ENCODE measurements at regions not wholly inside any gene's neighbourhood (a gene's known extent, or its start where the extent isn't known, plus 50 kb on each side); places are given as distances from the start of the nearest gene placed in this dataset.

GRCh38 chr15:93171476-93171875 is 82.5 kb upstream of the RGMA start:
- TF ChIP-seq CTCF (IDR thresholded peaks at IDR 0.05) (no peak), POLR2A (IDR thresholded peaks at IDR 0.05) (no peak)
- no peak overlapping the region for H3K4me3 ChIP-seq (ENCODE audit: low read depth, poor library complexity, severe bottlenecking)
- WGBS, 2 donors = 82 to 86% methylated on average over 3 of the region's 3 CpGs
- DNase-seq (ENCODE audit: low spot score in 2 of 2) = no peak
- intact Hi-C loops (cut with DNase I; ENCODE audit: low total_unique reads) = no loop called here

GRCh38 chr15:93170329-93170728 is 81.3 kb upstream of the RGMA start:
- 63 to 72% methylated on average over 6 of the region's 6 CpGs for WGBS, 2 donors

GRCh38 chr15:93168910-93169309 is 79.9 kb upstream of the RGMA start:
- no peak overlapping the region for H3K4me3 ChIP-seq (ENCODE audit: low read depth, poor library complexity, severe bottlenecking)
- no peak for DNase-seq (ENCODE audit: low spot score in 2 of 2)
- intact Hi-C loops (cut with DNase I; ENCODE audit: low total_unique reads) = no loop called here
- WGBS, 2 donors = 55 to 70% methylated on average over 2 of the region's 2 CpGs
- TF ChIP-seq POLR2A (IDR thresholded peaks at IDR 0.05) (no peak), CTCF (IDR thresholded peaks at IDR 0.05) (no peak)

More at GRCh38 chr15:93170329-93170728, 81.3 kb upstream of the RGMA start:
- DNase-seq (ENCODE audit: low spot score in 2 of 2) = no peak
- TF ChIP-seq CTCF (IDR thresholded peaks at IDR 0.05) (no peak), POLR2A (IDR thresholded peaks at IDR 0.05) (no peak)
- H3K4me3 ChIP-seq (ENCODE audit: low read depth, poor library complexity, severe bottlenecking) = no peak overlapping the region
- intact Hi-C loops (cut with DNase I; ENCODE audit: low total_unique reads) = no loop called here

GRCh38 chr15:93167291-93167690 is 78.3 kb upstream of the RGMA start:
- no peak for TF ChIP-seq POLR2A (IDR thresholded peaks at IDR 0.05)
- no peak for TF ChIP-seq CTCF (IDR thresholded peaks at IDR 0.05)
- DNase-seq (ENCODE audit: low spot score in 2 of 2) = peak in 1 of 2 donors; percentile 32
- WGBS, 2 donors = 83 to 90% methylated on average over 4 of the region's 4 CpGs
- intact Hi-C loops (cut with DNase I; ENCODE audit: low total_unique reads) = no loop called here
- H3K4me3 ChIP-seq (ENCODE audit: low read depth, poor library complexity, severe bottlenecking) = no peak overlapping the region

GRCh38 chr15:93166675-93167074 is 77.7 kb upstream of the RGMA start:
- H3K4me3 ChIP-seq (ENCODE audit: low read depth, poor library complexity, severe bottlenecking) = no peak overlapping the region
- 85 to 88% methylated on average over 8 of the region's 8 CpGs for WGBS, 2 donors
- DNase-seq (ENCODE audit: low spot score in 2 of 2) = peak in 1 of 2 donors; percentile 29
- intact Hi-C loops (cut with DNase I; ENCODE audit: low total_unique reads) = no loop called here
- TF ChIP-seq POLR2A (IDR thresholded peaks at IDR 0.05) = no peak
- no peak for TF ChIP-seq CTCF (IDR thresholded peaks at IDR 0.05)

- 79 to 82% methylated on average over 10 of the region's 10 CpGs for WGBS, 2 donors
- TF ChIP-seq POLR2A (IDR thresholded peaks at IDR 0.05) (no peak), CTCF (IDR thresholded peaks at IDR 0.05) (no peak)
- no peak overlapping the region for H3K4me3 ChIP-seq (ENCODE audit: low read depth, poor library complexity, severe bottlenecking)
- intact Hi-C loops (cut with DNase I; ENCODE audit: low total_unique reads) = no loop called here
- no peak for DNase-seq (ENCODE audit: low spot score in 2 of 2)
Measured at GRCh38 chr15:93165734-93166470, 76.9 kb upstream of the RGMA start.
